ENCODE measurements at regions not wholly inside any gene's neighbourhood (a gene's known extent, or its start where the extent isn't known, plus 50 kb on each side); places are given as distances from the start of the nearest gene placed in this dataset.

GRCh38 chr6:26300043-26300331, 65.0 kb upstream of the BTN3A2 start:
- no peak for TF ChIP-seq CTCF (IDR thresholded peaks at IDR 0.05)
- intact Hi-C loops (cut with DNase I, micrococcal nuclease) = loop anchor here in 1 of 2 experiments (10.0 kb wide), 1 partner anchor 1175 kb away; the partner anchor contains the start of gene ZNF184
- CTCF ChIA-PET = interaction anchor here (0.5 kb wide), 1 partner anchor 151 kb away, joined by 3 read pairs; no protein-coding TSS in a partner anchor
- Mint-ChIP-seq H3K4me3 (no peak overlapping the region), H3K4me1 (ENCODE audit: low read depth) (peaks cover 20% of the 10 kb centered on the region), H3K27ac (no peak overlapping the region), H3K9me3 (no peaks in the 10 kb centered on the region), H3K27me3 (peaks cover 3% of the 10 kb centered on the region), H3K36me3 (ENCODE audit: low read depth) (peaks cover 4% of the 10 kb centered on the region)
- H3K9me3 ChIP-seq (ENCODE audit: control insufficient read depth in 1 of 2, insufficient read depth in 1 of 2, low read length in 2 of 2) = no peaks in the 10 kb centered on the region
- DNase-seq (no peak), ATAC-seq (ENCODE audit: poor library complexity) (no peak)
- no peaks in the 10 kb centered on the region for H3K27me3 ChIP-seq (ENCODE audit: control insufficient read depth in 1 of 2, insufficient read depth in 2 of 2, low read length in 2 of 2)
- POLR2A ChIA-PET = no interaction called here
- no peak overlapping the region for H3K4me3 ChIP-seq (ENCODE audit: low read length)
- H3K27ac ChIP-seq (ENCODE audit: low read depth in 1 of 2, low read length in 2 of 2) = no peak overlapping the region
- H3K36me3 ChIP-seq (ENCODE audit: insufficient read depth, low read length) = no peaks in the 10 kb centered on the region
- peaks cover 5% of the 10 kb centered on the region for H3K4me1 ChIP-seq (ENCODE audit: insufficient read depth, low read length)

- DNase-seq (no peak), ATAC-seq (ENCODE audit: poor library complexity) (no peak)
- Mint-ChIP-seq H3K9me3 (no peaks in the 10 kb centered on the region), H3K4me1 (ENCODE audit: low read depth) (peaks cover 24% of the 10 kb centered on the region), H3K27ac (no peak overlapping the region), H3K36me3 (ENCODE audit: low read depth) (peaks cover 8% of the 10 kb centered on the region), H3K4me3 (no peak overlapping the region), H3K27me3 (peaks cover 7% of the 10 kb centered on the region)
- H3K4me3 ChIP-seq (ENCODE audit: low read length) = no peak overlapping the region
- ChIA-PET CTCF (no interaction called here), POLR2A (no interaction called here)
- intact Hi-C loops (cut with DNase I, micrococcal nuclease) = loop anchor here in 1 of 2 experiments (10.0 kb wide), 1 partner anchor 1174 kb away; the partner anchor contains the start of gene ZNF184
- H3K27me3 ChIP-seq (ENCODE audit: control insufficient read depth in 1 of 2, insufficient read depth in 2 of 2, low read length in 2 of 2) = no peaks in the 10 kb centered on the region
- peaks cover 7% of the 10 kb centered on the region for H3K4me1 ChIP-seq (ENCODE audit: insufficient read depth, low read length)
- no peak for TF ChIP-seq CTCF (IDR thresholded peaks at IDR 0.05)
- H3K27ac ChIP-seq (ENCODE audit: low read depth in 1 of 2, low read length in 2 of 2) = no peak overlapping the region
- H3K36me3 ChIP-seq (ENCODE audit: insufficient read depth, low read length) = no peaks in the 10 kb centered on the region
- H3K9me3 ChIP-seq (ENCODE audit: control insufficient read depth in 1 of 2, insufficient read depth in 1 of 2, low read length in 2 of 2) = no peaks in the 10 kb centered on the region
Measured at GRCh38 chr6:26300359-26300758, 64.6 kb upstream of the BTN3A2 start.

- Mint-ChIP-seq H3K4me3 (no peak overlapping the region), H3K4me1 (ENCODE audit: low read depth) (peaks cover 25% of the 10 kb centered on the region), H3K9me3 (no peaks in the 10 kb centered on the region), H3K27ac (no peak overlapping the region), H3K36me3 (ENCODE audit: low read depth) (peaks cover 12% of the 10 kb centered on the region), H3K27me3 (peaks cover 12% of the 10 kb centered on the region)
- DNase-seq = no peak
- no peaks in the 10 kb centered on the region for H3K9me3 ChIP-seq (ENCODE audit: control insufficient read depth in 1 of 2, insufficient read depth in 1 of 2, low read length in 2 of 2)
- POLR2A ChIA-PET = no interaction called here
- no peaks in the 10 kb centered on the region for H3K27me3 ChIP-seq (ENCODE audit: control insufficient read depth in 1 of 2, insufficient read depth in 2 of 2, low read length in 2 of 2)
- H3K4me1 ChIP-seq (ENCODE audit: insufficient read depth, low read length) = peaks cover 5% of the 10 kb centered on the region
- H3K36me3 ChIP-seq (ENCODE audit: insufficient read depth, low read length) = no peaks in the 10 kb centered on the region
- H3K4me3 ChIP-seq (ENCODE audit: low read length) = no peak overlapping the region
- no peak for TF ChIP-seq CTCF (IDR thresholded peaks at IDR 0.05)
- ATAC-seq (ENCODE audit: poor library complexity) = no peak
- CTCF ChIA-PET = no interaction called here
- intact Hi-C loops (cut with DNase I, micrococcal nuclease) = loop anchor here in 1 of 2 experiments (10.0 kb wide), 1 partner anchor 1174 kb away; the partner anchor contains the start of gene ZNF184
- H3K27ac ChIP-seq (ENCODE audit: low read depth in 1 of 2, low read length in 2 of 2) = no peak overlapping the region
Measured at GRCh38 chr6:26300828-26301227, 64.2 kb upstream of the BTN3A2 start.

Data from CD4-positive, alpha-beta T cell (primary cell).